GM21390 (cell line): ENCODE measurements at regions not wholly inside any gene's neighbourhood (a gene's known extent, or its start where the extent isn't known, plus 50 kb on each side); places are given as distances from the start of the nearest gene placed in this dataset.

Experiments
- ATAC-seq: cut with Tn5 transposase; IDR thresholded peaks from one replicate; pipeline ENCODE4 v1.9.1; 2021; ENCODE audit not compliant: unreplicated experiment

- no peak for ATAC-seq
These were observed 111.8 kb upstream of the ZNF438 start for GRCh38 chr10:31143331-31143935.

GRCh38 chr10:31145986-31146385, 114.3 kb upstream of the ZNF438 start:
- no peak for ATAC-seq

- no peak for ATAC-seq
These were observed 115.0 kb upstream of the ZNF438 start for GRCh38 chr10:31146491-31147209.

- no peak for ATAC-seq
These were observed 115.5 kb upstream of the ZNF438 start for GRCh38 chr10:31147210-31147608.

GRCh38 chr10:31148951-31149350, 117.3 kb upstream of the ZNF438 start:
- ATAC-seq = no peak

GRCh38 chr10:31149835-31150512, 118.3 kb upstream of the ZNF438 start:
- ATAC-seq = no peak

GRCh38 chr10:31151301-31151700, 119.6 kb upstream of the ZNF438 start:
- ATAC-seq = no peak

GRCh38 chr10:31152421-31153135, 120.9 kb upstream of the ZNF438 start:
- ATAC-seq = no peak

- no peak for ATAC-seq
These were observed 121.5 kb upstream of the ZNF438 start for GRCh38 chr10:31153161-31153560.

GRCh38 chr10:31153692-31154091, 122.0 kb upstream of the ZNF438 start:
- no peak for ATAC-seq

GRCh38 chr10:31154996-31155395, 123.3 kb upstream of the ZNF438 start:
- ATAC-seq = no peak

- no peak for ATAC-seq
These were observed 125.7 kb upstream of the ZNF438 start for GRCh38 chr10:31157123-31158010.

- ATAC-seq = no peak
These were observed 126.5 kb upstream of the ZNF438 start for GRCh38 chr10:31158011-31158658.

GRCh38 chr10:31166606-31167005, 134.9 kb upstream of the ZNF438 start:
- ATAC-seq = no peak

GRCh38 chr10:31170636-31171035, 139.0 kb upstream of the ZNF438 start:
- ATAC-seq = no peak

- ATAC-seq = no peak
These were observed 139.9 kb upstream of the ZNF438 start for GRCh38 chr10:31171402-31172083.

- no peak for ATAC-seq
These were observed 141.3 kb upstream of the ZNF438 start for GRCh38 chr10:31172925-31173324.

- no peak for ATAC-seq
These were observed 142.1 kb upstream of the ZNF438 start for GRCh38 chr10:31173752-31174151.

GRCh38 chr10:31179091-31179680, 139.8 kb upstream of the ZEB1 start:
- no peak for ATAC-seq
